Activated CD4-positive, alpha-beta T cell treated with anti-CD3 and anti-CD28 coated beads for 1 hour (primary cell): ENCODE measurements at regions not wholly inside any gene's neighbourhood (a gene's known extent, or its start where the extent isn't known, plus 50 kb on each side); places are given as distances from the start of the nearest gene placed in this dataset.

Source experiments
- DNase-seq: peaks from one replicate; pipeline ENCODE4 v3.0.0-alpha.2; 2020

GRCh38 chr11:80525663-80526405 lies 1085.0 kb upstream of the TENM4 start:
- DNase-seq = no peak

- DNase-seq = no peak
Measured at GRCh38 chr11:80524349-80524748, 1083.5 kb upstream of the TENM4 start.

GRCh38 chr11:80523057-80523456 lies 1082.2 kb upstream of the TENM4 start:
- no peak for DNase-seq

GRCh38 chr11:80521592-80521991 lies 1080.8 kb upstream of the TENM4 start:
- DNase-seq = no peak

- DNase-seq = no peak
Measured at GRCh38 chr11:80520507-80520887, 1079.7 kb upstream of the TENM4 start.

- DNase-seq = no peak
Measured at GRCh38 chr11:80519596-80520506, 1079.0 kb upstream of the TENM4 start.

GRCh38 chr11:80517701-80518100 lies 1076.9 kb upstream of the TENM4 start:
- no peak for DNase-seq

GRCh38 chr11:80515097-80515496 lies 1074.3 kb upstream of the TENM4 start:
- DNase-seq = no peak

- DNase-seq = no peak
Measured at GRCh38 chr11:80512491-80512890, 1071.7 kb upstream of the TENM4 start.

GRCh38 chr11:80505771-80506170 lies 1064.9 kb upstream of the TENM4 start:
- no peak for DNase-seq

GRCh38 chr11:80503990-80504389 lies 1063.2 kb upstream of the TENM4 start:
- no peak for DNase-seq

- DNase-seq = no peak
Measured at GRCh38 chr11:80502511-80502910, 1061.7 kb upstream of the TENM4 start.

- DNase-seq = no peak
Measured at GRCh38 chr11:80495116-80495515, 1054.3 kb upstream of the TENM4 start.

- no peak for DNase-seq
Measured at GRCh38 chr11:80487952-80488351, 1047.1 kb upstream of the TENM4 start.

GRCh38 chr11:80486678-80487077 lies 1045.8 kb upstream of the TENM4 start:
- no peak for DNase-seq

- no peak for DNase-seq
Measured at GRCh38 chr11:80477178-80477577, 1036.3 kb upstream of the TENM4 start.

- no peak for DNase-seq
Measured at GRCh38 chr11:80473562-80473961, 1032.7 kb upstream of the TENM4 start.

- no peak for DNase-seq
Measured at GRCh38 chr11:80469871-80470270, 1029.0 kb upstream of the TENM4 start.

- DNase-seq = no peak
Measured at GRCh38 chr11:80466570-80466969, 1025.7 kb upstream of the TENM4 start.

GRCh38 chr11:80462211-80462610 lies 1021.4 kb upstream of the TENM4 start:
- DNase-seq = no peak

GRCh38 chr11:80458376-80458775 lies 1017.5 kb upstream of the TENM4 start:
- no peak for DNase-seq

GRCh38 chr11:80457823-80458222 lies 1017.0 kb upstream of the TENM4 start:
- no peak for DNase-seq

- DNase-seq = no peak
Measured at GRCh38 chr11:80455818-80456217, 1015.0 kb upstream of the TENM4 start.

GRCh38 chr11:80451105-80451504 lies 1010.3 kb upstream of the TENM4 start:
- DNase-seq = no peak
